ENCODE measurements at regions not wholly inside any gene's neighbourhood (a gene's known extent, or its start where the extent isn't known, plus 50 kb on each side); places are given as distances from the start of the nearest gene placed in this dataset.

DNA sequence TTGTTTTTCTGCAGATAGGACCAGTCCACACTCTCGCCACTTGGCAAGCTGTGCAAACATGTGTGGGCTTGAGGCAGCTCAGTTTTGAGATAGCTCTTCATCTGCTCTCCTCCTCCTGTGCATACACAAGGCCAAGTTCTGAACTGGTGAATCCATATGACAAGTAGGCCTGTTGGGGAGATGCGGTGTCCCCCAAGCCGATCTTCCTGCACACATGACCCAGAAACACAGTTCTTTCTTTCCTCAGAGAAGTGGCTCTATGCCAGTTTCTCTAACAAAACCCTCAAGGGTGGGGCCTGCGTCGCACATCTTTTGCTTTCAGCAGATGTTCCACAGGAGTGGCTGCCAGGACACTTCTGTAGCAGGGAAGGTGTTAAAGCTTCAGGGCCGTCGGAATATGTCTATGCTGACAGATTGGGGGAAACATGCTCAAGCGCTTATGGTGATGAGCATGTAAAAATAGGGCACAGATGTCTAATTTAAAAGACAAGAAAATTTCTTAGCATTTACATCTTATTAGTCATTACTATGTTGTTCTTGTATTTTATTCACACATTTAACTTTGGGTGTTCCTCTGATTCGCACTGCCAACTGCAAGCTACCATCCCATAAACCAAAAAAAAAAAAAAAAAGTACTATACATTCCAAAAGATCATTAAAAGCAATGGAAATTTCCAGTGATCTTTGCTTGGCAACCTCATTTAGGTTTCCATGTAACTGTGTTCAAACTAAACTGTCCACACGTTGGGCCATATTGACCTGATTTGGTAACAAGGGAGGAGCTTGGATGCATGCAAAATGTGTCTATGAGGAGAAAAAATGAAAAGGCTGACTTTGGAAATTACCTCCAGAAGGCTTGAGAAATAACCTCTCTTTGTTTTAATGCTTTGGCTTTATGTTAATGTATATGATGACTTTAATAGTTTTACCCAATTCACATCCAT lies 1055.5 kb upstream of the KLHL29 start:
- TF ChIP-seq, protein P1, sequence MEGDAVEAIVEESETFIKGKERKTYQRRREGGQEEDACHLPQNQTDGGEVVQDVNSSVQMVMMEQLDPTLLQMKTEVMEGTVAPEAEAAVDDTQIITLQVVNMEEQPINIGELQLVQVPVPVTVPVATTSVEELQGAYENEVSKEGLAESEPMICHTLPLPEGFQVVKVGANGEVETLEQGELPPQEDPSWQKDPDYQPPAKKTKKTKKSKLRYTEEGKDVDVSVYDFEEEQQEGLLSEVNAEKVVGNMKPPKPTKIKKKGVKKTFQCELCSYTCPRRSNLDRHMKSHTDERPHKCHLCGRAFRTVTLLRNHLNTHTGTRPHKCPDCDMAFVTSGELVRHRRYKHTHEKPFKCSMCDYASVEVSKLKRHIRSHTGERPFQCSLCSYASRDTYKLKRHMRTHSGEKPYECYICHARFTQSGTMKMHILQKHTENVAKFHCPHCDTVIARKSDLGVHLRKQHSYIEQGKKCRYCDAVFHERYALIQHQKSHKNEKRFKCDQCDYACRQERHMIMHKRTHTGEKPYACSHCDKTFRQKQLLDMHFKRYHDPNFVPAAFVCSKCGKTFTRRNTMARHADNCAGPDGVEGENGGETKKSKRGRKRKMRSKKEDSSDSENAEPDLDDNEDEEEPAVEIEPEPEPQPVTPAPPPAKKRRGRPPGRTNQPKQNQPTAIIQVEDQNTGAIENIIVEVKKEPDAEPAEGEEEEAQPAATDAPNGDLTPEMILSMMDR (IDR thresholded peaks at IDR 0.05; ENCODE audit: low read depth, low read length, poor library complexity, severe bottlenecking), result no peak
- no peak for TF ChIP-seq EZH2phosphoT487 (IDR thresholded peaks at IDR 0.05; ENCODE audit: borderline replicate concordance, low read length)
